ENCODE measurements at regions not wholly inside any gene's neighbourhood (a gene's known extent, or its start where the extent isn't known, plus 50 kb on each side); places are given as distances from the start of the nearest gene placed in this dataset.
"Not testable (repeated sequence)": the region's sequence is repeated elsewhere in the genome, so short reads cannot be mapped to it uniquely, and the experiment has no call there.

DNA sequence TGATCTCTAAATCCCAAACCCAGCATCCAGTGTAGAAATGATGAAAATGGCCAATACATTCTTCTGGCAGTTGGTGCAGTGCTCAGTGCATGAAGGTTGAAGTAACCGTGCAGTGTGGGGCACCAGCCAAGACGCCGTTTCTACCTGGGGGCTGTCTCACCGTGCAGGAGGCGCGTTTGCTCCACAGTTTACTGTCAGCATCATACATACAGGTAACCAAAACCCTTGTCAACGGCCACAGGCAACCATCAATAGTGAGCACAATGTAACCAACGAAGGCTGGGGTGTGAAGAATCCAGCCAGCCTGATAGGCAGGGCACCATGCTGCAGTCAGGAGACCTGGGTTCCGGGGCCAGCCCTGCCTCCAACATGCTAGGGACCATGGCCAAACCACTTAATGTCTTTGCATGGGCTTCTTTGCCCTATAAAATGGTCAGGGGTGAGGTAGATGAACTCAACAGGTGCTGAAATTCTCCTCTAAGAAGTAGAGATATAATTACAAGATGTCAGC, 127.5 kb upstream of the ID2 start:
- DNase-seq (ENCODE audit: low spot score) = no peak

- DNase-seq (ENCODE audit: low spot score) = no peak
Measured at GRCh38 chr2:8555543-8555942, 126.3 kb upstream of the ID2 start.

DNA sequence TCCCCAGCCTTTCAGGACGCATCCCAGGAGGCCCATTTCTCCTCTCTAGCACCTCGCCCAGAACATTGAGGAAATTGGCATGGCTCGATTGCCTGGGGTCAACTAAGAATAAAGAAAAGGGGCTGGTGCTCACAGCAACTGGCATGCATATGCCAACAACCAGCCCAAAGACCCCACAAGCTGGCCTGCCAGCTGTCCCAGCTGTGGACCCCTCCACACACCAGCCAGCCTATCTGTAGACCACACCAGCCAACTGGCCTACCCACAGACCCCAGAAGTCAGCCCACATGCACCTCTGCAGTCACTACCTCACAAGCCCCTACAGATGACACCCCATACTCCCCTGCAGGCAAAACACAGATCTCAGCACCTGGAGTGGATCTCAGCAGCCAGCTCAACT, 123.8 kb upstream of the ID2 start:
- no peak for DNase-seq (ENCODE audit: low spot score)

DNA sequence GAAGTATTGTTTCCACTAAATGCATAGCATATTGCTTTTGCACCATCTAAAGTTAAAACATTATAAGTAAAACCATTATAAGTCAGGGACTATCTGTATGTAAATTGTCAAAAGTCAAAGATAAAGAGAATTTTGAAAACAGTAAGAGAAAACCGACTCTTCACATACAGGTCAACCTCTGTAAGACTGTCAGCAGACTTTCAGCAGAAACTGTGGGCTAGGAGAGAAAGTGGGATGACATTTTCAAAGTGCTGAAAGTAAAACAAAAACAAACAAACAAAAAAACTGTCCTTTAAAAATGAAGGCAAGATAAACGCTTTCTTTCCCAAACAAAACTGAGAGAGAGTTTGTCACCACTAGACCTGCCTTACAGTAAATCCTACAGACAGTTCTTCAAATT, 122.9 kb upstream of the ID2 start:
- DNase-seq (ENCODE audit: low spot score) = no peak

DNA sequence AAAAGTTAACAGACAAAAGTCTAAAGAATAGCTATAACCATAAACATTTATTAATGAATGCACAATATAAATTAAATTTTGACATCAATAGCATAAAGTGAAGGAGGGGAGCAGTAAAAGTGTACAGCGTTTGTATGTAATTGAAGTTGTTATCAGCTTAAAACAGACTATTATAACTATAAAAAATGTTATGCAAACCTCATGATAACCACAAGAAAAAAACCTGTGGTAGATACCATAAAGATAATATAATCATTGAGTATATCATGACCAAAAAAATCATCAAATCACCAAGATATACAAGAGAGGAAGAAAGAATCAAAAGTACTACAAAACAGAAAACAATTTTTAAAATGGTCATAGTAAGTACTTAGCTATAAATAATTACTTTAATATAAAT, 122.1 kb upstream of the ID2 start:
- DNase-seq (ENCODE audit: low spot score) = no peak

DNA sequence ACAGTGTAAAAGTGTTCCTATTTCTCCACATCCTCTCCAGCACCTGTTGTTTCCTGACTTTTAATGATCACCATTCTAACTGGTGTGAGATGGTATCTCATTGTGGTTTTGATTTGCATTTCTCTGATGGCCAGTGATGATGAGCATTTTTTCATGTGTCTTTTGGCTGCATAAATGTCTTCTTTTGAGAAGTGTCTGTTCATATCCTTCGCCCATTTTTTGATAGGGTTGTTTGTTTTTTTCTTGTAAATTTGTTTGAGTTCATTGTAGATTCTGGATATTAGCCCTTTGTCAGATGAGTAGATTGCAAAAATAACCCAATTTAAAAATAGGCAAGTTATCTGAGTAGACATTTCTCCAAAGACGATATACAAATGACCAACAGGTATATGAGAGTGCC, 120.2 kb upstream of the ID2 start:
- DNase-seq (ENCODE audit: low spot score) = not testable (repeated sequence)

DNA sequence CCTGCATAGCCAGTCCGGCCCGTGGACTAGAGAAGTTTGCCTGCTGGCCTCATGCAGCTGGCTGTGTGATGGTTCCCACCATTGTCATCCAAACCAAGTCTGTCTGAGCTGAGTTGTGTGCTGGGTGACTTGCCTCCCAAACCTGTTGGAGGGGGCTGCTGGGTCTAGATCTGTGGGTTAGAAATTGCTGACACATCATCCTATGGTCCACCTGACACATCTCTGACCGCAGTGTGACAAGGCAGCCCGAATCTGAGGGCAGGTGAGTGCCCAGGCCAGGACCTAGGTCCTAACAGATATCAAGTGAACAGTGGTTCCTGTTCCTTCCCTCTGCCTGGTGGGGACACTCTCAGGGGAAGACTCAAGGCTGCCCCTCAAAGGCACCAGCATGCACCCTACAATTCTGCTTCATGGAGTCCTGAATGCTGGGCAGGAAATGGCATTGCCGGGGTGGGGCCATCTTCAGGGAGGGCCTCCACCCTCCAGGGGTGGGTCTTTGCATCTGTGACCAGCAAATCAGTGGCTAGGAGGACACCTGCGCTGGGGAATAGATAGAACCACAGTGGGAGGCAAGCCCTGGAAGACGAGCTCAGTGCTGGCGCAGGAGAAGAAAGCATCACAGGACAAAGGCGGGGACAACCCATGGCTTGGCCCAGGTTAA, 117.9 kb upstream of the ID2 start:
- DNase-seq (ENCODE audit: low spot score) = no peak

GRCh38 chr2:8564475-8564874, 117.4 kb upstream of the ID2 start:
- no peak for DNase-seq (ENCODE audit: low spot score)

- no peak for DNase-seq (ENCODE audit: low spot score)
Measured at GRCh38 chr2:8565399-8566154, 116.3 kb upstream of the ID2 start.

GRCh38 chr2:8566155-8566670, 115.6 kb upstream of the ID2 start:
- DNase-seq (ENCODE audit: low spot score) = no peak

- DNase-seq (ENCODE audit: low spot score) = no peak
Measured at GRCh38 chr2:8566774-8567468, 114.9 kb upstream of the ID2 start.

- no peak for DNase-seq (ENCODE audit: low spot score)
Measured at GRCh38 chr2:8567469-8568260, 114.2 kb upstream of the ID2 start.

GRCh38 chr2:8568543-8569302, 113.1 kb upstream of the ID2 start:
- no peak for DNase-seq (ENCODE audit: low spot score)

DNA sequence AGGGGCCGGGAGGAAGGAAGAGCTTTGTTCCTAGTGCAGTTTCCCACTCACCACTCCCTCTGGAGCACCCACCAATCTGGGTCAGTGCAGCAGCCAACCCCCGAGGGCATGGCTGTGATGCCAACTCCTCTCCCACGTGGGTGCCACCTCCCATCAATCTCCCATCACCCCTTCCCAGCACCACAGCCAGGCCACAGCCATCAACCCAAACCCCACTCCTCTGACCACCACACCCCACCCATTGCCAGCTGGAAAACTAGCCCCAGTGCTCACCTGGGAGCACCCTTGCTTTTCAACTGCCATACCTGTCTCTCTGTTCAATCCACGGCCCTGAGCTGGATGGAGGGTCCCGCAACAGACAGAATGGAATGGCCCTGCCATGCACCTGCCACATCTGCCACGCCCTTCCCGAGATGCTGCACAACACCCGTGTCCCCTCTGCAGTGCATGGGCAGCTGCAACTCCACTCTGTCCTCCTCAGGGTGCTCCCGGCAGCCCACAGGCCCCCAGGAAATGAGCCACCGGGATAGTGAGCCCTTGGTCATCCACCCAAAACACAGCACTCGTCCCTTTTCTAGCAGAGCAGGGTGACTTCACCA, 112.4 kb upstream of the ID2 start:
- no peak for DNase-seq (ENCODE audit: low spot score)

DNA sequence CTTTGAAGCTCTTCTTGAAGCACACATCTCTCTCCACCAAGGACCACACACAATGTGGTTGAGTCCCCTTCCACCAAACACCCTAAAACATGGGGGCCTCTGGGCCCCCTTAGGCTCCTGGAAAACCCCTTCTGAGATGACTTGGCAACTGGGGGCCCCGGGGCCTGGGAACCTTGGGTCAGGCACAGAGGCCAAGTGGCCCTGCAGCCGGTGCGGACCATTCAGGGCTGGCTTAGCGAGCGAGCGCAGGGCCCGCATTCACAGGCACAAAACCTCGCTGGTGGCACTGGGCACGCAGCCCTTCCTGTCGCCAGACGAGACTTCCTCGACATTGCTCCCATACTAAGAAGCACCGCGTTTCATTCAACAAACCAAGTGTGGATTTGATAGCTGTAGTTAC, 111.2 kb upstream of the ID2 start:
- no peak for DNase-seq (ENCODE audit: low spot score)

DNA sequence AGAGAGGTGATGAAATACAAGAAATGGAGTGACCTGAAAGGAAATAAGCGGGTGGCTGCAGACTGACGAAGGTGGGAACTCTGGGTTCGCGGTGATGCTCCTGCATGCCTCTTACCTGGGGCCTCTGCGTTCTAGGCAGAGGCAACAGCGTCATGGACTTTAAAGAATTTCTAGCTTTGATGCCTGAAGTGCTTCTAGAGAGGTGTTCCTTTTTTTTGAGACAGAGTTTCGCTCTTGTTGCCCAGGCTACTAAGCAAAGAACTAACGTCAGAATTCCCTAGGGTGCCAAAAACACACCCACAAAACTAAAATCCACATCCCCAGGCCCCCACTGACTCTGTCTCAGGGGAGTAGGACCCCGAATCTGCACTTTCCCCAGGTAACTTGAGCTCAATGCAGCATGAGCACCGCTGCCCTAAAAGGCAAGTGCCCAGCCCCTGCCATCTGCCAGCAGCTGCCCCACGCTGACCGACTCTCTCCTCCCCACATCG, 110.5 kb upstream of the ID2 start:
- no peak for DNase-seq (ENCODE audit: low spot score)

DNA sequence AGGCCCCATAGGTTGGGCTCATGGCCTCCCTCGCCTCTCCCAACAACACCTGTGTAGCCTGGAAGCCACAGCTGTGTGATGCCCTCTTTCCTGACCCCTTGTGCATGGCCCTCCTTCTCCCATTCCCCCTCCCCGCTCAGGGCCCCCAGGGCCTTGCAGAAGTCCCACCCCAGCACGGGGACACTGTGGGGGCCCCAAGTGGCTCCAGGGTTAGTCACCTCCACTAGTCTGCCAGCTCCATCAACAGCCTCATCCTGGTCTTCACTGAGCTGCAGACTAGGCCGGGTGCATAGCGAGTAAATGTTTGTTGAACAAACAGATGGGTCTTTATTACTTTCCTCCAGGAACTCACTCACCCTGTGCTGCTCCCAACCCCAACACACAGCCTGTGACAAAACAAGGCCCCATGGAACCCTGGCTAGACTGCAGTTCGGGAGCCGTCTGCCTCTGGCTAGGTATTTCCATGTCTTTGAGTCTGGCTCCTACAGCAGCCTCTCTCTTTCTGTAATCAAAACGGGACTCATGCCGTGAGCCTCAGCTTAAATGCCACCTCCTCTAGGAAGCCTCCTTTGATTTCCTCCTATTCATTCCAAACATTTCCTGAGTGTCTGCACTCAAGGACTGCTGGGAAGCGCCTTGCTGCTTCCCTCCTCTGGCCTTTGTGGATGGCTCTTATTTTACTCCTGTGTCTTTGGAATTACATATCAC, 109.9 kb upstream of the ID2 start:
- DNase-seq (ENCODE audit: low spot score) = no peak

GRCh38 chr2:8572712-8573233, 109.1 kb upstream of the ID2 start:
- no peak for DNase-seq (ENCODE audit: low spot score)

GRCh38 chr2:8573234-8573941, 108.5 kb upstream of the ID2 start:
- no peak for DNase-seq (ENCODE audit: low spot score)
